DND-41 (cell line): ENCODE measurements at regions not wholly inside any gene's neighbourhood (a gene's known extent, or its start where the extent isn't known, plus 50 kb on each side); places are given as distances from the start of the nearest gene placed in this dataset.

Experiments
- ATAC-seq: fragments of 200-7000 bp; cut with Tn5 transposase; 3 replicates; pipeline ENCODE4 v1.9.1; 2021; ENCODE audit warnings: low read depth; ENCODE audit not compliant: insufficient read depth
- DNase-seq: peaks from one replicate; pipeline ENCODE4 v3.0.0-alpha.2; 2020
- H2AFZ ChIP-seq: 2 replicates; pipeline ENCODE4 v1.6.0; 2012; ENCODE audit warnings: low read depth, low read length
- H3K27ac ChIP-seq: 2 replicates; pipeline ENCODE4 v1.5.1; 2012; ENCODE audit warnings: low read length, inconsistent platforms
- H3K27me3 ChIP-seq: fragments of 200-600 bp; sonication (generic); 2 replicates; pipeline ENCODE4 v1.6.0; 2012; ENCODE audit warnings: low read length, mild to moderate bottlenecking, inconsistent platforms; ENCODE audit not compliant: insufficient read depth, poor library complexity
- H3K36me3 ChIP-seq: 2 replicates; pipeline ENCODE4 v1.5.1; 2012; ENCODE audit warnings: low read length, inconsistent platforms; ENCODE audit not compliant: insufficient read depth
- H3K4me1 ChIP-seq: 2 replicates; pipeline ENCODE4 v1.5.1; 2012; ENCODE audit warnings: mild to moderate bottlenecking, low read length; ENCODE audit not compliant: insufficient read depth
- H3K4me2 ChIP-seq: 2 replicates; pipeline ENCODE4 v1.6.0; 2012; ENCODE audit warnings: mild to moderate bottlenecking, moderate library complexity, low read length, inconsistent platforms; ENCODE audit not compliant: insufficient read depth
- H3K4me3 ChIP-seq, 2 experiments: fragments of 200-600 bp in 1 of 2; shearing (Covaris generic) in 1 of 2; 2 replicates each; pipeline ENCODE4 v1.5.1; 2012 to 2016; ENCODE audit warnings: inconsistent platforms in 2 of 2, low read length in 2 of 2, mild to moderate bottlenecking in 2 of 2, low read depth in 1 of 2, moderate library complexity in 1 of 2
- H3K79me2 ChIP-seq: 2 replicates; pipeline ENCODE4 v1.6.0; 2012; ENCODE audit warnings: low read length, inconsistent platforms; ENCODE audit not compliant: insufficient read depth
- H3K9ac ChIP-seq: 2 replicates; pipeline ENCODE4 v1.6.0; 2012; ENCODE audit warnings: low read depth, mild to moderate bottlenecking, inconsistent platforms, low read length, moderate library complexity
- H3K9me3 ChIP-seq: 2 replicates; pipeline ENCODE4 v1.5.1; 2012; ENCODE audit warnings: low read length, moderate library complexity, mild to moderate bottlenecking, inconsistent platforms; ENCODE audit not compliant: insufficient read depth, severe bottlenecking
- H4K20me1 ChIP-seq: 2 replicates; pipeline ENCODE4 v1.6.0; 2012; ENCODE audit warnings: low read length; ENCODE audit not compliant: insufficient read depth
- CTCF ChIP-seq: IDR thresholded peaks from 2 replicates; pipeline ENCODE4 v1.5.1; 2012; ENCODE audit warnings: borderline replicate concordance, low read length, moderate library complexity, mild to moderate bottlenecking; ENCODE audit not compliant: poor library complexity, severe bottlenecking; ENCODE audit errors: extremely low read depth
- EZH2 ChIP-seq: IDR thresholded peaks from 3 replicates; pipeline ENCODE4 v1.6.1; 2012; ENCODE audit warnings: borderline replicate concordance, low read depth, mild to moderate bottlenecking, moderate library complexity, low read length, inconsistent platforms; ENCODE audit not compliant: severe bottlenecking

- no peak overlapping the region for H3K27ac ChIP-seq
- no peak overlapping the region for H3K4me3 ChIP-seq
- no peaks in the 10 kb centered on the region for H3K4me1 ChIP-seq
- H3K9ac ChIP-seq, result no peak overlapping the region
- no peaks in the 10 kb centered on the region for H3K79me2 ChIP-seq
- H4K20me1 ChIP-seq, result 0 out of 2 replicates have a peak, but pooled peaks cover 4% of the 10 kb centered on the region
- no peak for TF ChIP-seq CTCF
- no peak for TF ChIP-seq EZH2
- H2AFZ ChIP-seq, result no peak overlapping the region
- H3K36me3 ChIP-seq, result no peaks in the 10 kb centered on the region
- ATAC-seq (no peak), DNase-seq (no peak)
- H3K9me3 ChIP-seq, result no peaks in the 10 kb centered on the region
- H3K4me2 ChIP-seq, result no peak overlapping the region
- H3K27me3 ChIP-seq, result no peaks in the 10 kb centered on the region
Measured at GRCh38 chr2:235343156-235343774, 150.6 kb upstream of the AGAP1 start.

GRCh38 chr2:235343869-235344268 lies 150.0 kb upstream of the AGAP1 start:
- TF ChIP-seq CTCF (no peak), EZH2 (no peak)
- DNase-seq (no peak), ATAC-seq (no peak)
- no peaks in the 10 kb centered on the region for H3K9me3 ChIP-seq
- no peaks in the 10 kb centered on the region for H3K4me1 ChIP-seq
- H4K20me1 ChIP-seq, result 0 out of 2 replicates have a peak, but pooled peaks cover 4% of the 10 kb centered on the region
- H3K9ac ChIP-seq, result no peak overlapping the region
- H3K4me3 ChIP-seq, result no peak overlapping the region
- no peaks in the 10 kb centered on the region for H3K79me2 ChIP-seq
- H3K36me3 ChIP-seq, result no peaks in the 10 kb centered on the region
- H3K27me3 ChIP-seq, result no peaks in the 10 kb centered on the region
- no peak overlapping the region for H2AFZ ChIP-seq
- no peak overlapping the region for H3K27ac ChIP-seq
- no peak overlapping the region for H3K4me2 ChIP-seq

GRCh38 chr2:235345745-235346144 lies 148.1 kb upstream of the AGAP1 start:
- Histone ChIP-seq H2AFZ (no peak overlapping the region), H3K4me3 (no peak overlapping the region), H3K9me3 (no peaks in the 10 kb centered on the region), H3K27me3 (peaks cover 7% of the 10 kb centered on the region), H3K4me1 (no peaks in the 10 kb centered on the region), H3K27ac (no peak overlapping the region), H3K36me3 (no peaks in the 10 kb centered on the region), H4K20me1 (0 out of 2 replicates have a peak, but pooled peaks cover 4% of the 10 kb centered on the region), H3K4me2 (no peak overlapping the region), H3K9ac (no peak overlapping the region), H3K79me2 (no peaks in the 10 kb centered on the region)
- ATAC-seq, result no peak
- DNase-seq, result no peak
- TF ChIP-seq CTCF (no peak), EZH2 (no peak)
